22Rv1 (cell line): ENCODE measurements at regions not wholly inside any gene's neighbourhood (a gene's known extent, or its start where the extent isn't known, plus 50 kb on each side); places are given as distances from the start of the nearest gene placed in this dataset.

Source experiments
- ZFX ChIP-seq: fragments of 450-650 bp; IDR thresholded peaks from 2 replicates; pipeline ENCODE4 v1.6.1; 2017; ENCODE audit warnings: antibody characterized with exemption, borderline replicate concordance
- TF ChIP-seq, protein P1 (sequence below): fragments of 450-650 bp; IDR thresholded peaks from 2 replicates; pipeline ENCODE4 v1.5.1; 2017; ENCODE audit warnings: mild to moderate bottlenecking

DNA sequence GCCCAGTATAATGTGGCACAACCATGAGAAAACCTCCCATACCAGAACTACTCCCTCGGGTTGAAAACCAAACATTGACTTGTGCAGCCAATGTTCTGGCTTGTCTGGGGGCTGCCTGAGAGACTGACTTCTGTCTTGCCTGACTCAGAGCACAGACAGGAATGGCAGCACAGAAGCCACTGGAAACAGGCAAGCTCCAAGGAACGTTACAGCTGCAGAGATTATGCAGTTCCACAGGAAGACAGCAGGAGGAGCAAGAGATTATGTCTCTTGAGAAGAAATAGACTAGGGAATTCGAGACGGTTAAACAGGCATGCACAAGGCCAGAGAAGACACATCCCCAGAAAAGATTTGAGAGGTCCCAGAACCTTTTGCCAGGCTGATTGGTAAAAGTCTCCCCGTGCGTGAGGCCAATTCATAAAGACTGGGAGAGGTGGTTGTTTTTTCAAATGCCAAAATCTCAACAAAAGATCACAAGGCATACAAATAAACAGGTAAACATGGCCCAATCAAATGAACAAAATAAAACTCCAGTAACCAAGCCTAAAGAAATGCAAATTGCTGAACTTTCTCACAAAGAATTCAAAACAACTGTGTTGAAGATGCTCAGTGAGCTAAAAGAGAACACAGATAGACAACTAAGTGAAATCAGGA is 90.6 kb upstream of the CDH5 start:
- TF ChIP-seq, protein P1, sequence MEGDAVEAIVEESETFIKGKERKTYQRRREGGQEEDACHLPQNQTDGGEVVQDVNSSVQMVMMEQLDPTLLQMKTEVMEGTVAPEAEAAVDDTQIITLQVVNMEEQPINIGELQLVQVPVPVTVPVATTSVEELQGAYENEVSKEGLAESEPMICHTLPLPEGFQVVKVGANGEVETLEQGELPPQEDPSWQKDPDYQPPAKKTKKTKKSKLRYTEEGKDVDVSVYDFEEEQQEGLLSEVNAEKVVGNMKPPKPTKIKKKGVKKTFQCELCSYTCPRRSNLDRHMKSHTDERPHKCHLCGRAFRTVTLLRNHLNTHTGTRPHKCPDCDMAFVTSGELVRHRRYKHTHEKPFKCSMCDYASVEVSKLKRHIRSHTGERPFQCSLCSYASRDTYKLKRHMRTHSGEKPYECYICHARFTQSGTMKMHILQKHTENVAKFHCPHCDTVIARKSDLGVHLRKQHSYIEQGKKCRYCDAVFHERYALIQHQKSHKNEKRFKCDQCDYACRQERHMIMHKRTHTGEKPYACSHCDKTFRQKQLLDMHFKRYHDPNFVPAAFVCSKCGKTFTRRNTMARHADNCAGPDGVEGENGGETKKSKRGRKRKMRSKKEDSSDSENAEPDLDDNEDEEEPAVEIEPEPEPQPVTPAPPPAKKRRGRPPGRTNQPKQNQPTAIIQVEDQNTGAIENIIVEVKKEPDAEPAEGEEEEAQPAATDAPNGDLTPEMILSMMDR = peak; percentile 76
- TF ChIP-seq ZFX = no peak
